IPS-20b (cell line): ENCODE measurements at regions not wholly inside any gene's neighbourhood (a gene's known extent, or its start where the extent isn't known, plus 50 kb on each side); places are given as distances from the start of the nearest gene placed in this dataset.
"Not testable (repeated sequence)": the region's sequence is repeated elsewhere in the genome, so short reads cannot be mapped to it uniquely, and the experiment has no call there.

Source experiments
- H3K27ac ChIP-seq: one replicate; pipeline ENCODE4 v1.5.1; 2013; ENCODE audit warnings: low read length
- H3K27me3 ChIP-seq: 2 replicates; pipeline ENCODE4 v1.6.1; 2013; ENCODE audit warnings: mild to moderate bottlenecking, low read length, inconsistent platforms; ENCODE audit not compliant: insufficient read depth
- H3K36me3 ChIP-seq: 2 replicates; pipeline ENCODE4 v1.6.1; 2013; ENCODE audit warnings: low read depth, mild to moderate bottlenecking, inconsistent platforms, low read length, moderate library complexity; ENCODE audit not compliant: insufficient read depth
- H3K4me1 ChIP-seq: 2 replicates; pipeline ENCODE4 v1.6.1; 2013; ENCODE audit warnings: mild to moderate bottlenecking, control low read depth, inconsistent platforms, low read length, moderate library complexity; ENCODE audit not compliant: insufficient read depth
- H3K4me3 ChIP-seq: 2 replicates; pipeline ENCODE4 v1.5.1; 2013; ENCODE audit warnings: mild to moderate bottlenecking, low read length, inconsistent platforms
- H3K9ac ChIP-seq: 2 replicates; pipeline ENCODE4 v1.6.1; 2013; ENCODE audit warnings: low read depth, mild to moderate bottlenecking, inconsistent platforms, low read length, moderate library complexity
- H3K9me3 ChIP-seq: 2 replicates; pipeline ENCODE4 v1.6.1; 2013; ENCODE audit warnings: mild to moderate bottlenecking, low read depth, low read length, inconsistent platforms; ENCODE audit not compliant: insufficient read depth

GRCh38 chr11:22076271-22076930, 116.5 kb upstream of the ANO5 start:
- no peak overlapping the region for H3K4me3 ChIP-seq
- H3K27me3 ChIP-seq: no peaks in the 10 kb centered on the region
- no peaks in the 10 kb centered on the region for H3K9me3 ChIP-seq
- H3K36me3 ChIP-seq: no peaks in the 10 kb centered on the region
- no peak overlapping the region for H3K9ac ChIP-seq
- no peak overlapping the region for H3K27ac ChIP-seq
- no peaks in the 10 kb centered on the region for H3K4me1 ChIP-seq

DNA sequence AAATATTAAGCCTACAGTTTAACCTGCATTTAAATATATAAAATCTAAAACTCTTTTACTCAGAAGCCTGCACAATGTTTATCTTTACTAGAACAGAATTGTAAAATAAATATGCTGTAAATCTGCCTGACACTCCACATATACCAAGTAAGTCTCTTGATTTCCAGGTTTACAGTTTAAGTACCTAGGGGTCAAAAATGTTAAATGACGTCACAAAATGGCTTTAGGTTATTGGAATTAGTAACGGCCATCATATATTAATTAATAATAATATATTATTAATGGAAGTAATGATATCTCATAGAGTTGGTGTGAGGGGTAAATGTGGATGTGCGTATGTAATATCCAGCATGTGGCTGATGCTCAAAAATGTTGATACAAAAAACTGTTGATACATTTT, 114.8 kb upstream of the ANO5 start:
- no peak overlapping the region for H3K27ac ChIP-seq
- no peak overlapping the region for H3K9ac ChIP-seq
- H3K4me1 ChIP-seq: no peaks in the 10 kb centered on the region
- no peaks in the 10 kb centered on the region for H3K36me3 ChIP-seq
- H3K9me3 ChIP-seq: no peaks in the 10 kb centered on the region
- no peaks in the 10 kb centered on the region for H3K27me3 ChIP-seq
- H3K4me3 ChIP-seq: no peak overlapping the region

GRCh38 chr11:22079133-22079872, 113.6 kb upstream of the ANO5 start:
- H3K27ac ChIP-seq: no peak overlapping the region
- no peak overlapping the region for H3K4me3 ChIP-seq
- H3K9me3 ChIP-seq: no peaks in the 10 kb centered on the region
- H3K9ac ChIP-seq: no peak overlapping the region
- H3K27me3 ChIP-seq: no peaks in the 10 kb centered on the region
- H3K36me3 ChIP-seq: no peaks in the 10 kb centered on the region
- no peaks in the 10 kb centered on the region for H3K4me1 ChIP-seq

GRCh38 chr11:22082178-22082577, 110.7 kb upstream of the ANO5 start:
- Histone ChIP-seq H3K9me3 (no peaks in the 10 kb centered on the region), H3K9ac (no peak overlapping the region), H3K36me3 (no peaks in the 10 kb centered on the region), H3K4me3 (no peak overlapping the region), H3K4me1 (no peaks in the 10 kb centered on the region), H3K27me3 (no peaks in the 10 kb centered on the region), H3K27ac (no peak overlapping the region)

DNA sequence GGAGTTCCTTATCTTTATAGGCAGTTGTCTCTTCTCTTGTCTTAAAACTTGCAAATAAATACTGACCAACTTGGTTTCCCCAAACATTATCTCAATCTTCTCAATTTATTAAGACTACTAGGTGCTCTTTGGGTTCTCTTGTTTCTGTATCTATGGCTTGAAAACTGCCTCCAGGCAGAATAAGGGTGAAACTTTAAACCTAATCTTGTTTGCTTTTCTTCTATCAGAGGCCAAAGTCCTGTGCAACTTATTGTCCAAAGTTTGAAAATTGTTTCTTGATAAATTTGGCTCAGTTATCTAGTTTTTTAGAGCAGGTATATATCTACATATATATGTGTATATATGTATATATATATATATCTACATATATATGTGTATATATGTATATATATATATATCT, 110.1 kb upstream of the ANO5 start:
- H3K27me3 ChIP-seq: no peaks in the 10 kb centered on the region
- H3K4me1 ChIP-seq: no peaks in the 10 kb centered on the region
- H3K4me3 ChIP-seq: no peak overlapping the region
- H3K9me3 ChIP-seq: no peaks in the 10 kb centered on the region
- H3K9ac ChIP-seq: no peak overlapping the region
- H3K36me3 ChIP-seq: no peaks in the 10 kb centered on the region
- no peak overlapping the region for H3K27ac ChIP-seq

GRCh38 chr11:22084056-22084455, 108.8 kb upstream of the ANO5 start:
- no peak overlapping the region for H3K4me3 ChIP-seq

GRCh38 chr11:22084564-22084963, 108.3 kb upstream of the ANO5 start:
- Histone ChIP-seq H3K9me3 (no peaks in the 10 kb centered on the region), H3K27me3 (no peaks in the 10 kb centered on the region), H3K9ac (no peak overlapping the region), H3K4me1 (no peaks in the 10 kb centered on the region), H3K27ac (no peak overlapping the region), H3K4me3 (no peak overlapping the region), H3K36me3 (no peaks in the 10 kb centered on the region)

More at GRCh38 chr11:22084056-22084455, 108.8 kb upstream of the ANO5 start:
- Histone ChIP-seq H3K9ac (no peak overlapping the region), H3K27ac (no peak overlapping the region), H3K4me1 (no peaks in the 10 kb centered on the region), H3K27me3 (no peaks in the 10 kb centered on the region), H3K36me3 (no peaks in the 10 kb centered on the region), H3K9me3 (no peaks in the 10 kb centered on the region)

GRCh38 chr11:22089609-22090008, 103.3 kb upstream of the ANO5 start:
- no peak overlapping the region for H3K4me3 ChIP-seq
- H3K27ac ChIP-seq: no peak overlapping the region
- H3K4me1 ChIP-seq: no peaks in the 10 kb centered on the region
- no peaks in the 10 kb centered on the region for H3K36me3 ChIP-seq
- H3K9me3 ChIP-seq: no peaks in the 10 kb centered on the region
- no peak overlapping the region for H3K9ac ChIP-seq
- H3K27me3 ChIP-seq: no peaks in the 10 kb centered on the region

GRCh38 chr11:22106566-22106965, 86.3 kb upstream of the ANO5 start:
- Histone ChIP-seq H3K9ac (no peak overlapping the region), H3K4me1 (no peaks in the 10 kb centered on the region), H3K4me3 (no peak overlapping the region), H3K27me3 (no peaks in the 10 kb centered on the region), H3K36me3 (no peaks in the 10 kb centered on the region), H3K9me3 (no peaks in the 10 kb centered on the region), H3K27ac (no peak overlapping the region)

DNA sequence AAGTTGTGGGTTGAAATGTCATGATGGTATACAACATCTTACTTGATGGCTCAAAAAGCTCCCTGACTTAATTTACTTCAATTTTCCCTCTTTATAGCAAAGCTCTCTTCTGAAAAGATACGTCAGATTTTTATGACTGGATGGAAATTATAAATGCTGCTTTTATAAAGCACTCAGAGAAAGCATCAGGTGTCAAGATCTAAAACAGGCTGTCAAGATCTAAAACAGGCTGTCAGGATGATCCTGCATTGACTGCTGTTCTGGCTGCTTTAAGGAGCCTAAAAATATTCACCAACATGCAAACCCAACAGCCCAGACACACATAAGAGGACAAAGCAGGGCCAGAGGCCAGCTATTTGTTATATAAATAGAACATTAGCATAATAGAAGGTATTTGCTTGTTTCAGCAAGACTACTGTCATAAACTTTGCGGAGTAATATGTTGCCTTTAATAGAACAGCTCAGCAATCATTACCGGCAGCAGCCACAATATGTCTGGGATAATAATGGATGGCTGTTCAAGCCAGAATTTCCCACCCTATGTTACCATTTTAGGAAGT, 77.3 kb upstream of the ANO5 start:
- H3K9ac ChIP-seq: no peak overlapping the region
- H3K9me3 ChIP-seq: no peaks in the 10 kb centered on the region
- H3K27me3 ChIP-seq: no peaks in the 10 kb centered on the region
- H3K4me3 ChIP-seq: no peak overlapping the region
- H3K36me3 ChIP-seq: no peaks in the 10 kb centered on the region
- H3K27ac ChIP-seq: no peak overlapping the region
- no peaks in the 10 kb centered on the region for H3K4me1 ChIP-seq

GRCh38 chr11:22127981-22128380, 64.9 kb upstream of the ANO5 start:
- H3K9ac ChIP-seq, H3K4me3 ChIP-seq, H3K36me3 ChIP-seq, H3K27ac ChIP-seq, H3K4me1 ChIP-seq, H3K27me3 ChIP-seq: not testable (repeated sequence)
- peaks cover 17% of the 10 kb centered on the region for H3K9me3 ChIP-seq

- Histone ChIP-seq H3K9ac (no peak overlapping the region), H3K27ac (no peak overlapping the region), H3K4me3 (no peak overlapping the region), H3K27me3 (no peaks in the 10 kb centered on the region), H3K9me3 (peaks cover 13% of the 10 kb centered on the region), H3K4me1 (no peaks in the 10 kb centered on the region), H3K36me3 (no peaks in the 10 kb centered on the region)
These were observed 62.3 kb upstream of the ANO5 start for GRCh38 chr11:22130462-22131053.
